GM11168 (cell line): ENCODE measurements at regions not wholly inside any gene's neighbourhood (a gene's known extent, or its start where the extent isn't known, plus 50 kb on each side); places are given as distances from the start of the nearest gene placed in this dataset.

Experiments used
- in situ Hi-C: fragments of 300-500 bp; cut with MboI; formaldehyde crosslinking; loops from one replicate; pipeline ENCODE4 v1.12.0; 2022; ENCODE audit warnings: low sequenced_read_pairs; ENCODE audit not compliant: unreplicated experiment

GRCh38 chr10:110373059-110373458 lies 68.3 kb upstream of the SMNDC1 start:
- in situ Hi-C loops, result no loop called here

- in situ Hi-C loops, result no loop called here
Observed at GRCh38 chr10:110373857-110374654, 69.3 kb upstream of the SMNDC1 start.

GRCh38 chr10:110375121-110375520 lies 70.4 kb upstream of the SMNDC1 start:
- in situ Hi-C loops, result no loop called here

GRCh38 chr10:110376021-110376766 lies 71.5 kb upstream of the SMNDC1 start:
- in situ Hi-C loops, result no loop called here

GRCh38 chr10:110376767-110377160 lies 72.0 kb upstream of the SMNDC1 start:
- in situ Hi-C loops, result no loop called here

- in situ Hi-C loops, result no loop called here
Observed at GRCh38 chr10:110378006-110378405, 73.3 kb upstream of the SMNDC1 start.

- in situ Hi-C loops, result no loop called here
Observed at GRCh38 chr10:110378533-110379108, 73.9 kb upstream of the SMNDC1 start.

- in situ Hi-C loops, result no loop called here
Observed at GRCh38 chr10:110379831-110380230, 75.1 kb upstream of the SMNDC1 start.

- in situ Hi-C loops, result no loop called here
Observed at GRCh38 chr10:110380293-110380692, 75.6 kb upstream of the SMNDC1 start.

- in situ Hi-C loops, result no loop called here
Observed at GRCh38 chr10:110382695-110383094, 78.0 kb upstream of the SMNDC1 start.

- in situ Hi-C loops, result no loop called here
Observed at GRCh38 chr10:110387617-110387982, 82.9 kb upstream of the SMNDC1 start.

- in situ Hi-C loops, result no loop called here
Observed at GRCh38 chr10:110387983-110388686, 83.4 kb upstream of the SMNDC1 start.

- in situ Hi-C loops, result no loop called here
Observed at GRCh38 chr10:110388687-110389052, 84.0 kb upstream of the SMNDC1 start.

- in situ Hi-C loops, result no loop called here
Observed at GRCh38 chr10:110389255-110389654, 84.5 kb upstream of the SMNDC1 start.

- in situ Hi-C loops, result no loop called here
Observed at GRCh38 chr10:110391541-110391940, 86.8 kb upstream of the SMNDC1 start.

- in situ Hi-C loops, result no loop called here
Observed at GRCh38 chr10:110392121-110392520, 87.4 kb upstream of the SMNDC1 start.

GRCh38 chr10:110392868-110393740 lies 88.4 kb upstream of the SMNDC1 start:
- in situ Hi-C loops, result no loop called here

GRCh38 chr10:110393866-110394265 lies 89.1 kb upstream of the SMNDC1 start:
- in situ Hi-C loops, result no loop called here

GRCh38 chr10:110394296-110394695 lies 89.6 kb upstream of the SMNDC1 start:
- in situ Hi-C loops, result no loop called here

GRCh38 chr10:110394898-110395297 lies 90.2 kb upstream of the SMNDC1 start:
- in situ Hi-C loops, result no loop called here
